ENCODE measurements at regions not wholly inside any gene's neighbourhood (a gene's known extent, or its start where the extent isn't known, plus 50 kb on each side); places are given as distances from the start of the nearest gene placed in this dataset.

GRCh38 chr10:111703986-111704385 lies 479.6 kb downstream of the GPAM start:
- TF ChIP-seq RAD51 (IDR thresholded peaks at IDR 0.05) = no peak
- TF ChIP-seq SMC3 (IDR thresholded peaks at IDR 0.05; ENCODE audit: borderline replicate concordance, low read length) = no peak
- no peak for TF ChIP-seq BCL11A (IDR thresholded peaks at IDR 0.05; ENCODE audit: low read depth, low read length)
- TF ChIP-seq TARDBP (IDR thresholded peaks at IDR 0.05; ENCODE audit: borderline replicate concordance) = no peak
- no peak for TF ChIP-seq CTCF (IDR thresholded peaks at IDR 0.05 in 2 of 3, conservative IDR thresholded peaks at IDR 0.05 in 1 of 3; ENCODE audit: control insufficient read depth in 2 of 3, extremely low read depth in 1 of 3, insufficient read depth in 1 of 3, low read depth in 3 of 3, low read length in 3 of 3)
- TF ChIP-seq MEF2A (IDR thresholded peaks at IDR 0.05; ENCODE audit: insufficient read depth, low read depth, low read length) = no peak
- TF ChIP-seq, protein P1, sequence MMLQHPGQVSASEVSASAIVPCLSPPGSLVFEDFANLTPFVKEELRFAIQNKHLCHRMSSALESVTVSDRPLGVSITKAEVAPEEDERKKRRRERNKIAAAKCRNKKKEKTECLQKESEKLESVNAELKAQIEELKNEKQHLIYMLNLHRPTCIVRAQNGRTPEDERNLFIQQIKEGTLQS (IDR thresholded peaks at IDR 0.05; ENCODE audit: borderline replicate concordance, extremely low read depth, low read depth, low read length) = no peak
- no peak for TF ChIP-seq SP1 (IDR thresholded peaks at IDR 0.05; ENCODE audit: low read depth, low read length)
- no peak for TF ChIP-seq SIN3A (IDR thresholded peaks at IDR 0.05; ENCODE audit: low read depth, low read length)
- no peak for TF ChIP-seq POLR2A (IDR thresholded peaks at IDR 0.05; ENCODE audit: low read depth, low read length)
- TF ChIP-seq MAX (IDR thresholded peaks at IDR 0.05; ENCODE audit: low read depth, low read length) = no peak
- TF ChIP-seq ZZZ3 (IDR thresholded peaks at IDR 0.05; ENCODE audit: control insufficient read depth, insufficient read length, low read depth) = no peak
- no peak for TF ChIP-seq JUND (IDR thresholded peaks at IDR 0.05; ENCODE audit: low read depth, low read length)
